ENCODE measurements at regions not wholly inside any gene's neighbourhood (a gene's known extent, or its start where the extent isn't known, plus 50 kb on each side); places are given as distances from the start of the nearest gene placed in this dataset.

DNA sequence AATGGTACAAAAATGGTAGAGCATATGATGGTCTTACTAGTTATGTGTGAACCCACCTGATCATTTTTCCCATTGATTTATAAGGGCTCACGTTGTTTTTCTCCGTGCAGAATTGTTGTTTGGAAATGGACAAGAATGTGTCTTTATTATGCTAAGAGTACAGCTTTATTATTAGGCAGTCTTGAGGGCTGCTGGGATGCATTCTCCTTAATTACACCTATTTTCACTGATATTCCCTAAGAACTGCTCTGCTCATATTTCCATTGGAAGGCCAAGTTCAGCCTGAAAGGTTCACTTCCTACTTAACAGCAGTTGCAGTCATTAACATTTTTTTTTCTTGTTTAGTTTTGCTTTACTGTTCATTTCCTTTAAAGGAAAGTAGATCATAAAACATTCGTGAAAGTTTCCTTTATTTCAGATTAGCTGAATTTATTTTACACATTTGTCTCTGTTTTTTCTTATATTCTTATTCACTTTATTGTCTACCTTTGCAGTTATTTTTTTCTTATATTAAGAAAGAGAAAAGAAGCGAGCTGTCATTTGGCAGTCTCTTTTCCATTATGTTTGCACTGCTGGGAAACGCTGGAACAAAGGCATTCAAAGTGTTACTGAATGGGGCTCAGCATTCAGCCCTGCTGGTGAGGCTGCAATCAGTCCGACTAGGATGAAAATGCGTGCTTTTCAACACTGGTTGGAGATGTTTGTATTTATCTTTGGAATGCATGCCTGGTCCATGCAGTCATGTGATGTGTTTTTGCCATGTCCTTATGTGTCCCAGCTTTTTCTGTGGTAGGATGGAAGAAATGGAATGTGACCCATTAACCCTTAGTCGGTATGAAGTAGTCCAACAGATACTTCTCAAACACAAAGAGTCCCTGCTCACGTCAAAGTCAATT lies 602.7 kb upstream of the ZNF608 start:
- DNase-seq: no peak

DNA sequence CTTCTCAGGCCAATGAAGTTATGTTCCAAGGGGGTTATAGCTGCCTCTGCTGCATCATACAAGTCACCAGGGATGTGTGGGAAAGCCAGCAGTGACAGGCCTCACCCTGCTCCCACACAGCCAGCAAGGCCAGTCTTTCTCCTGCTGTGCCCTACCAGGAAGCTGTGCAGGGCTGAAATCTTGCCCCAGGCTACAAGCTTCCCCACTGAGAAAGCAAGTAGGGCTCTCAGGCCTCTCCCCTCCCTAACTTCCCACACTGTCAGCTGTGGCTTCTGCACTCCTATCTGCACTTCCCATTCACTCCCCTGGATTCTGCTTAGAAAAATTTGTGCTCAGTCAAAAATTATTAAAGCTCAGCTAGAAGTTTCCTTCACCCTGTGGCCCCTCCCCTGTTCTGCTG lies 611.2 kb upstream of the ZNF608 start:
- DNase-seq: no peak

- DNase-seq: no peak
Measured at GRCh38 chr5:125365747-125366146, 619.3 kb upstream of the ZNF608 start.

GRCh38 chr5:125367702-125368101 lies 621.3 kb upstream of the ZNF608 start:
- DNase-seq: no peak

DNA sequence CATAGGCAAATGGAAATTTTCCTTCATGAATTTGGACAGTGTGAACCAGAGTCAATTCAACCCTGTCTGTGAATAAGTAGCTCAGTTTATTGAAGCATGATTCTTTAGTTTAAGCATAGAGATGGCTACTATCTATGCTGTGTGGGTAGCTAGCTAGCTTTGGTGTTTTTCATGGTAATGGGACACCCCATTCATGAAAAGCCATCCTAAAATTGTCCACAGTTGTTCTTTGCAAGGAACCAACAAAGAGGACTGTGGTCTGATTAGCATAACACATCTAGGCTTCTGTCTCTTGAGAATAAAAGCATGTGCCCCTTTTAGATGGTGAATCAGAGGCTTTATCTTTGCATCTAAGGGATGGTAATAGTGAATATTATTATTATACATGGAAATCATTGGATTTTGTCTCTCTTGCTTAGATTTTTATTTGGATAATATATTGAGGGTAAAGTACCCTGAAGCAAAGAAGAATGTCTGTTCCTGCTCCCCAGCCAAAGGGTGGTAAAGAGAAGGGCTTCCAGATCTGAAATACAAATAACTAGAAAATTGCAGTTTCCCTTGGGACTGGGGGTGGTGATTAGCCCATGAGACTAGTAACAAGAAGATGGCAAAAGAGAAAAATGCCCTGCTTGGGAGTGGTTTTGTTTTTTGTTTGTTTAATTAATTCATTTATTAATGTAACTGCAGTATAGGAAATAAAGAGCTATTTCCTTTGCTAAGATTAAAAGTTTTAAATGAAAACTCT lies 624.2 kb upstream of the ZNF608 start:
- DNase-seq: no peak

GRCh38 chr5:125372694-125373631 lies 626.5 kb upstream of the ZNF608 start:
- no peak for DNase-seq

DNA sequence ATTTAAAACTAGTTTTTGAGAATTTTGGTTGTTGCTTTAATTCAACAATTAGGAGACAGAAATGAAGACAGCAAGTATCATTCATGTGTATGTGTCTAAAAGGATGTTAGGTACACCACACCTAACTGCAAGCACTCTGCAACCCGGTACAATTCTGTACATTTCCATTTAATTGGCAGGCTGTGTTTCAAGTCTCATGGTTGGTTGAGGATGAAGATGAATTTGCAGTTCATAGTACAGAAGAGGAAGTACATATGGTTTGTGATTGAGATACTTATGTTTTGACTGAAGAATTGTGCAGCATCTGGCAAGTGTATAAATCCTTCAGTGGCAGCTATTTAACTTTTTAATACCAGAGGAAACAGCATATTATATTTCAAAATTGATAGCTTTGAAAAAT lies 628.7 kb upstream of the ZNF608 start:
- DNase-seq: no peak

- no peak for DNase-seq
Measured at GRCh38 chr5:125376059-125376641, 629.7 kb upstream of the ZNF608 start.

DNA sequence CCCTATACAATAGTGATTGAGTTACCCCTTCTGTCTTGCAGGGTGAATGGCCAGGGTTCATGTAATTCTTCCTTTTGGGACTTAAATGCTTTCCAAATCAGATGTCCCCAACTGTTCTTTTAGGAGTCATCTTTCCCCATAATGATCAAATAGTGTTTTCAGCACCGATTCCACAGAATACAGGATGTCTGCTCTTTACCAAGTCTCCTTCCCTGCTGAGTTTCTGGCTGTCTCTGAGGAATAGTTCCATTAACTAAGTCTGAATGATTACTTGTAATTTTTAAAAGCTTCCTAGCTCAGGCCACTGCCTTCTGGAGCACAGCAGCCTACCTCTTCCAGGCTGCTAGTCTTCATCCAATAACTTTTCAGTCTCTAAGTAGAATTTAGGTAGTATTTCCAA lies 630.7 kb upstream of the ZNF608 start:
- no peak for DNase-seq

- DNase-seq: no peak
Measured at GRCh38 chr5:125381290-125381689, 634.9 kb upstream of the ZNF608 start.

- no peak for DNase-seq
Measured at GRCh38 chr5:125384071-125384470, 637.6 kb upstream of the ZNF608 start.

DNA sequence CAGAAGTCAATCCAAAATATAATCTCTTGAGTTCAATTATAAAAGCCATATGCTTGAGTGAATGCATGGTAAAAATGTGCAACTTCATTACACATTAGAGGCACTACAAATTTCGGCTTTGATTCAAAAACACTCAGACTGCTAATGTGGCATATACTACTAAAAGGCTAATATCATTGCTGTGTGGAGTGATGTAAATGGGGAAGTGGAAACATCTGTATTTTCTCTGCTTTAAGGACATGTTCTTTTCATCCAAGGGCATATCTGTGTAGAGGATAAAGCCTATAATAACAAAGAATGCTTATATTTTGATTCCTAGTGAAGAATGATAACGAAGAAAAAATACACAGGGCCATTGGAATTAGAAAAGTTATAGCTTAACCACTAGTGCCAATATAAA lies 643.9 kb upstream of the ZNF608 start:
- DNase-seq: no peak

- no peak for DNase-seq
Measured at GRCh38 chr5:125393221-125393815, 646.9 kb upstream of the ZNF608 start.

GRCh38 chr5:125394661-125395280 lies 648.3 kb upstream of the ZNF608 start:
- DNase-seq: no peak

- DNase-seq: no peak
Measured at GRCh38 chr5:125396462-125396861, 650.0 kb upstream of the ZNF608 start.

DNA sequence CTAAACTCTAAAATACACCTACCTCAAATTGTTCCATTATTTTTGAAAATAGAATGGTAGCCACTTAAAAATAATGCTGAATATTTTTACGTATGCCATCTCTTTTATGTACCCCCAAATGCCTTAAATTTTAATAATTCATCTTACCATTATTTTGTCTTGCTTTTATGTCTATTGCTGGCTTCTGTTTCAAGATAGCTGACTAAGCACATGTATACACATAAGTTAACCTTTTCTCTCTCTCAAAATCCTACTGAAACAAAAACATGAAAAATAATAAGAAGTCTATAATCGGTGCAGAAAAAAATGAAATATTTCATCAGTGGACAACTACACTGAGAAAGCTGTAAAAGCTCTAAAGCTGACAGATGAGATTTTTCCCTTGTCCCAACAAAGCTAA lies 652.0 kb upstream of the ZNF608 start:
- DNase-seq: no peak

GRCh38 chr5:125399885-125400284 lies 653.4 kb upstream of the ZNF608 start:
- DNase-seq: no peak

DNA sequence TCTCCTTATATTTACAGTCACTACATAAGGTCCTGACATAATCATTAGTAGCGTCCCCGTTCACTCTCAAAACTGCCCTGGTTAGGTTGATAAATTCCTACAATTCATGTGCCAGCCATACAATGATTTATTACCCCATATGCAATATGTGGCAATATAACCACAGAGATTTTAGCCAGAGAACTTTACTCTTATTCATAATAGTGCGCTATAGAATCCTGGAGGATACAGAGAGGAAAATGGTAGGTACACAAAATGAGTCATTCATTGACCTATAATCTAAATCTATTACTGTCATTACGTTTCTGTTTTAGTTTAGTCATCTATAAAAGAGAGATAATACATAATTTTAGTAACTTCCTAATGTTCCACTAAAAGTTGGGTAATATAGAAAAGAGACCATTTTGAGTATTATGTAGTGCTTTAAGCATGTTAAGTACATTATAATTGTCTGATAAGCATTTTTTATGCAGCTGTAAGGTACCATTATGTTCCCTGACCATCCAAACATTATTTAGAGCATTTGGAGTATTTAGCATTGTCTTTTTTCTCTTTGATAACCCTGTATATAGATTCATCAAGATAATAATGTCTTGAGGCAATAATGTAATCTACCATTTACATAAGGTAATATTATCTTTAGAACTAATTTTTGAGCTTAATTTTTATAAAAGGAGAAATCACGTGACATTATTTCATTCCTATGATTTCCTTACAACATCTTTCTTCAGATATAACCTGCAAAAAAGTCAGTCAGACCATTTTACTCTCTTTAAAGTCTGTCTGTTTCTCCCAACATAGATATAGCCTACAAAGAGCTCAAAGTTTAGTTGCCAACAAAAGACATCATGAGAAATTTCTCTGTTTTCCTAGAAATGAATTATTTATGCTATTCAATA lies 655.5 kb upstream of the ZNF608 start:
- DNase-seq: no peak

DNA sequence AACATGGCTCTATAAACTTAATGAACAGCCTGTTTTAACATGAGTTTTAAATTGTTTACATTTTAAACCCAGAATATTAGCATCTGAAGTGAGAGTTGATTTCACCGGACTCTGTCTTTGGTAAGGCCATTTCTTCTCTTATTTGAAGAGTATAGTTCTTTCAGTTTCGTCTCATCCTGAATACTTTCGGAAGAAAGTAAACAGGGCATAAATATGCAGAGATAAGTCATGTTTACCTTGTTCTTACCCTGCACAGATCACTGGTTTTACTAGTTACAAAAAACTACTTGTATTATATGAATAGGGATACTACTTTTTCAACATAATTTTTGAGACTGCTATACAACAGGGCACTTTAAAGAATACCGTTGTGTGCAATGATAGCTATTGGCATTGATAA lies 656.3 kb upstream of the ZNF608 start:
- DNase-seq: no peak

GRCh38 chr5:125404056-125404455 lies 657.6 kb upstream of the ZNF608 start:
- no peak for DNase-seq
